ENCODE measurements at regions not wholly inside any gene's neighbourhood (a gene's known extent, or its start where the extent isn't known, plus 50 kb on each side); places are given as distances from the start of the nearest gene placed in this dataset.

- ATAC-seq (no peak), DNase-seq (no peak)
Observed at GRCh38 chr2:509888-510287, 167.3 kb downstream of the TMEM18 start.

GRCh38 chr2:508121-508520, 169.1 kb downstream of the TMEM18 start:
- DNase-seq: no peak
- ATAC-seq: no peak

GRCh38 chr2:506866-507265, 170.3 kb downstream of the TMEM18 start:
- ATAC-seq (no peak), DNase-seq (no peak)

GRCh38 chr2:506451-506850, 170.8 kb downstream of the TMEM18 start:
- DNase-seq (no peak), ATAC-seq (no peak)

- DNase-seq (no peak), ATAC-seq (no peak)
Observed at GRCh38 chr2:505941-506340, 171.3 kb downstream of the TMEM18 start.

GRCh38 chr2:503288-503999, 173.8 kb downstream of the TMEM18 start:
- ATAC-seq: no peak
- no peak for DNase-seq

- DNase-seq: no peak
- no peak for ATAC-seq
Observed at GRCh38 chr2:502831-503230, 174.4 kb downstream of the TMEM18 start.

GRCh38 chr2:501667-502066, 175.5 kb downstream of the TMEM18 start:
- no peak for DNase-seq
- ATAC-seq: no peak

GRCh38 chr2:501130-501529, 176.1 kb downstream of the TMEM18 start:
- ATAC-seq: no peak

GRCh38 chr2:499726-500125, 177.5 kb downstream of the TMEM18 start:
- ATAC-seq (no peak), DNase-seq (no peak)

More at GRCh38 chr2:501130-501529, 176.1 kb downstream of the TMEM18 start:
- no peak for DNase-seq

GRCh38 chr2:498493-499178, 178.6 kb downstream of the TMEM18 start:
- no peak for ATAC-seq
- no peak for DNase-seq

GRCh38 chr2:497770-498492, 179.3 kb downstream of the TMEM18 start:
- ATAC-seq (no peak), DNase-seq (no peak)

- ATAC-seq: no peak
- no peak for DNase-seq
Observed at GRCh38 chr2:496729-497128, 180.5 kb downstream of the TMEM18 start.

GRCh38 chr2:495745-496275, 181.4 kb downstream of the TMEM18 start:
- DNase-seq (no peak), ATAC-seq (no peak)

GRCh38 chr2:494853-495252, 182.4 kb downstream of the TMEM18 start:
- DNase-seq (no peak), ATAC-seq (no peak)

- DNase-seq (no peak), ATAC-seq (no peak)
Observed at GRCh38 chr2:493228-493627, 184.0 kb downstream of the TMEM18 start.

- DNase-seq (no peak), ATAC-seq (no peak)
Observed at GRCh38 chr2:492178-492577, 185.0 kb downstream of the TMEM18 start.

GRCh38 chr2:489838-490237, 187.4 kb downstream of the TMEM18 start:
- ATAC-seq (no peak), DNase-seq (no peak)

GRCh38 chr2:489084-489483, 188.1 kb downstream of the TMEM18 start:
- DNase-seq (no peak), ATAC-seq (no peak)

- ATAC-seq (no peak), DNase-seq (no peak)
Observed at GRCh38 chr2:487186-488079, 189.8 kb downstream of the TMEM18 start.

GRCh38 chr2:486371-486770, 190.8 kb downstream of the TMEM18 start:
- ATAC-seq (no peak), DNase-seq (no peak)

GRCh38 chr2:481388-481787, 193.5 kb upstream of the ALKAL2 start:
- ATAC-seq (no peak), DNase-seq (no peak)

Data from stimulated activated naive CD8-positive, alpha-beta T cell treated with anti-CD3 and anti-CD28 coated beads, Interleukin-15, Interleukin-2, amounts not matched to agents 100 U/mL and 50 U/mL, for 24 hours (primary cell).